BJ (cell line): ENCODE measurements at regions not wholly inside any gene's neighbourhood (a gene's known extent, or its start where the extent isn't known, plus 50 kb on each side); places are given as distances from the start of the nearest gene placed in this dataset.
A peak's percentile ranks its signal among the peaks of the same experiment; 100 is the strongest.

Experiments used
- CTCF ChIA-PET: fragments of 350-600 bp; formaldehyde crosslinking; extraction: SDS; loops from one replicate; lab custom pipeline; 2021; ENCODE audit warnings: antibody characterized with exemption, inconsistent platforms; lab: Yijun Ruan, JAX
- POLR2A ChIA-PET: fragments of 300-600 bp; sonication (Branson Sonifier 250); formaldehyde crosslinking; extraction: SDS; loops from one replicate; lab custom pipeline; 2021; ENCODE audit warnings: antibody characterized with exemption; lab: Charles Lee
- DNase-seq: peaks from one replicate; pipeline ENCODE4 v3.0.0-alpha.2; 2011; ENCODE audit warnings: low read depth
- H3K27me3 ChIP-seq: 2 replicates; pipeline ENCODE4 v1.6.0; 2011; ENCODE audit warnings: low read length; ENCODE audit not compliant: control insufficient read depth, insufficient read depth
- H3K36me3 ChIP-seq: 2 replicates; pipeline ENCODE4 v1.5.1; 2011; ENCODE audit warnings: low read length; ENCODE audit not compliant: control insufficient read depth, insufficient read depth
- H3K4me3 ChIP-seq: 2 replicates; pipeline ENCODE4 v1.5.1; 2011; ENCODE audit warnings: low read depth, mild to moderate bottlenecking, control low read depth, low read length
- CTCF ChIP-seq: IDR thresholded peaks from 2 replicates; pipeline ENCODE4 v1.5.1; 2011; ENCODE audit warnings: low read depth, mild to moderate bottlenecking, control low read depth, inconsistent platforms, low read length, moderate library complexity; ENCODE audit not compliant: insufficient read depth

- POLR2A ChIA-PET, result no interaction called here
- Histone ChIP-seq H3K36me3 (no peaks in the 10 kb centered on the region), H3K27me3 (no peaks in the 10 kb centered on the region), H3K4me3 (no peak overlapping the region)
- TF ChIP-seq CTCF, result no peak
- no peak for DNase-seq
- CTCF ChIA-PET, result no interaction called here
Observed at GRCh38 chr3:153649286-153649839, 471.8 kb upstream of the ARHGEF26 start.

- H3K36me3 ChIP-seq, result no peaks in the 10 kb centered on the region
- no peak overlapping the region for H3K4me3 ChIP-seq
- H3K27me3 ChIP-seq, result no peaks in the 10 kb centered on the region
- TF ChIP-seq CTCF, result no peak
- ChIA-PET CTCF (no interaction called here), POLR2A (no interaction called here)
- no peak for DNase-seq
Observed at GRCh38 chr3:153652076-153652475, 469.1 kb upstream of the ARHGEF26 start.

GRCh38 chr3:153657046-153657445 lies 464.1 kb upstream of the ARHGEF26 start:
- CTCF ChIA-PET, result no interaction called here

GRCh38 chr3:153657461-153657860 lies 463.7 kb upstream of the ARHGEF26 start:
- TF ChIP-seq CTCF, result no peak
- POLR2A ChIA-PET, result no interaction called here
- Histone ChIP-seq H3K36me3 (no peaks in the 10 kb centered on the region), H3K4me3 (no peak overlapping the region), H3K27me3 (no peaks in the 10 kb centered on the region)
- CTCF ChIA-PET, result no interaction called here
- no peak for DNase-seq

More at GRCh38 chr3:153657046-153657445, 464.1 kb upstream of the ARHGEF26 start:
- H3K27me3 ChIP-seq, result no peaks in the 10 kb centered on the region
- TF ChIP-seq CTCF, result no peak
- POLR2A ChIA-PET, result no interaction called here
- H3K36me3 ChIP-seq, result no peaks in the 10 kb centered on the region
- H3K4me3 ChIP-seq, result no peak overlapping the region
- DNase-seq, result no peak

- CTCF ChIA-PET, result no interaction called here
- peak; percentile 6 for DNase-seq
- POLR2A ChIA-PET, result no interaction called here
- Histone ChIP-seq H3K36me3 (no peaks in the 10 kb centered on the region), H3K27me3 (no peaks in the 10 kb centered on the region), H3K4me3 (no peak overlapping the region)
- TF ChIP-seq CTCF, result no peak
Observed at GRCh38 chr3:153658136-153658535, 463.1 kb upstream of the ARHGEF26 start.
